ENCODE measurements at regions not wholly inside any gene's neighbourhood (a gene's known extent, or its start where the extent isn't known, plus 50 kb on each side); places are given as distances from the start of the nearest gene placed in this dataset.
"Not testable (repeated sequence)": the region's sequence is repeated elsewhere in the genome, so short reads cannot be mapped to it uniquely, and the experiment has no call there.

DNA sequence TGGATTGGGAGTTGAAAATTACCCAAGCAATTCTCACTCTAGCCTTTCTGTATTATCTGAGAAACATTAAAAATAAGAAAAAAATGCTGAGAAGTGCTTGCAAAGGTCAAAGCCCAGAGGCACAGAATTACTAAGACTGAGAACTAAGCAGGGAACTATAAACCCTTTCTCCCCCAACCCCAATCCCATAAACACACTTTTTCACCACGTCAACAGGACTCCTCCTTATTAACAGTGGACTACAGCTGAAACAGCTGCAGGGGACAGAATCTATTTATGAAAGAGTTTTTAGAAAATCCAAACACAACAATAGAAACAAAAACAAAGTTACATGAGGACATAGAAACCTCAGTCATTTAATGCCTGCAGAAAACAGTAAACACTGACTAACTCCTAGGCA is 984.1 kb downstream of the TRAM1L1 start:
- DNase-seq, result no peak

DNA sequence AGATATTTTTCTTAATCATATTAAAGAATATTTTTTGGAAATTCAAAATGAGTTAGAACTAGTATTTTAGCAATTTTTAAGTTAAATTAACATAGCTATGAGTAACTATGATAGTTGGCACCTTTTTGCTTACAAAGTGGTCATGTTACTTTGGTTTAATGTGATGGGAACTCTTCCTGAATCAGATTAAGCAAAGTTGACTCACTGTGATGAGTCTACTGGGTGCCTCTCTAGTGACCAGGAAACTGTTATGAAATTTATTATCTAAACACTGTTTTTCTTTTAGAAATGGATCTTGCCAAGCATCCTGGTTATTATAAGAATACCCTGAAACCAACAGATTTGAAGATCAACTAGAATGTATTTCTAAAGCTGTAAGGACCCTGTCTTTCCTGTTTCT is 985.8 kb downstream of the TRAM1L1 start:
- no peak for DNase-seq

DNA sequence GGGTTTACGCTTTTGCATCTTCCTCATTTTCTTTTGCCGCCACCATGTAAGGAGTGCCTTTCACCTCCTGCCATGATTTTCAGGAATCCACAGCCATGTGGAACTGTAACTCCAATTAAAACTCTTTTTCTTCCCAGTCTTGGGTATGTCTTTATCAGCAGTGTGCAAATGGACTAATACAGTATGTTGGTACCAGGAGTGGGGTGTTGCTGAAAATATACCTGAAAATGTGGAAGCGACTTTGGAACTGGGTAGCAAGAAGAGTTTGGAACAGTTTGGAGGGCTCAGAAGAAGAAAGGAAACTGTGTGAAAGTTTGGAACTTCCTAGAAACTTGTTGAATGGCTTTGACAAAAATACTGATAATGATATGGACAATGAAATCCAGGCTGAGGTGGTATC is 983.9 kb upstream of the NDST4 start:
- DNase-seq, result not testable (repeated sequence)

DNA sequence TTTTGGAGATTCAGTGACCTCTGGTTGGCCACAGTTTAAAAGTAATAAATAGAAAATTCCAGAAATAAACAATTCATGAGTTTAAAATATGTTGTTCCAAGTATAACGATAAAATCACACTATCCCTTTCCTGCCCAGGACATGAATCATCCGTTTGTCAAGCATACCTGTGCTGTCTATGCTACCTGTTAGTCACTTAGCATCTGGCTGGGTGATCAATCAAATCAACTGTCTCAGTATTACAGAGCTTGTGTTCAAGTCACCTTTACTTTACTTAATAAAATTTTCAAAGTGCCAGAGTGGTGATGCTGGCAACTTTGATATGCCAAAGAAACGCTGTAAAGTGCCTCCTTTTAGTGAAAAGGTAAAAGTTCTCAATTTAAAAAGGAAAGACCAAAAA is 979.5 kb upstream of the NDST4 start:
- DNase-seq, result no peak

DNA sequence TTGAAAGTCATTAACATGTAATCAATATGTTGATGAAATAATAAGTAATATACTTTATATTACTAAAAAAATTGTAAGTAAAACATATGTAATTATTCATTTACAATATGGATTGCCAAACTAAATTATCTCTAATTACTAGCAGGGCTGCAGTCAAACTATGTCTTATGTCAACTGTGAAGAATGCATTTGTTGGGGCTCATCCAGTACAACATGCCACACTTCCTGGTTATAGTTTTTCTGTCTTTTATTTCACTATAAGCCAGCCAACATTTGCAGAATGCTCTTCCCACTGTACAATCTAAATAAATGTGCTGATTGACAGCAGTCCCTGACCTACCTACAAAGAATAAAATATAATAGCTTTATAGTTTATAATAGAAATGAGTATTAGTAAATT is 975.4 kb upstream of the NDST4 start:
- DNase-seq, result no peak

DNA sequence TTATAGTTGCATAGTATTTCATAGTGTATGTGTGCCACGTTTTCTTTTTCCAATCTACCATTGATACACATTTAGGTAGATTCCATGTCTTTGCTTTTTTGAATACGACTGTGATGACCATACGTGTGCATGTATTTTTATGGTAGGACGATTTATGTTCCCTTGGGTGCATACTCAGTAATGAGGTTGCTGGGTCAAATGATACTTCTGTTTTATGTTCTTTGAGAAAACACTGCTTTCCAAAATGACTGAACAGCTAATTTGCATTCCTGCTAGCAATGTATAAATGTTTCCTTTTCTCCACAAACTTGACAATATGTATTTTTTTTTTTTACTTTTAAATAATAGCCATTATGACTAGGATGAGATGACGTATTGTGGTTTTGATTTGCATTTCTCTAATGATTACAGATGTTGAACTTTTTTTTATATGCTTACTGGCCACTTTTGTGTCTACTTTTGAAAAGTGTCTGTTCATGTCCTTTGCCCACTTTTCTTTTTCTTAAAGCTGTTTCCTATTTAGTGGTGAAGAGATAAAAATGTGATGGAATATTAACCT is 969.5 kb upstream of the NDST4 start:
- DNase-seq, result no peak

DNA sequence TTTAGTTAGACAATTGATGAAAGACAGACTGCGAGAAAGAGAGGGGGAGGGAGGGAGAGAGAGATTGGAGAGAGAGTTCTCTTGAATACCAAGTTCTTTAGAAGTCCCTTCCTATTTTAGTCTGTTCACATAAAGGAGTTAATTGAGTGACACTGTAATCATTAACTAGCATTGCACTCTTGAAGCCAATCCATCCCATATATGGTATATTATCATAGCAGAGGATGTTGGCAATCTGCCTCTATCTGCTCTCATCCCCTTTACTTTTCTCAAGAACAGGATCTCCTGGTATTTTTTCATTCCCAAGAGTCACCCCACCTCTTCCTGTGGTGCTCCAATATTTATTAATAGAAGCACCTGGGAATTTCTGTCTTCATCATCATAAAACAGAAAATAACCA is 959.6 kb upstream of the NDST4 start:
- DNase-seq, result no peak

DNA sequence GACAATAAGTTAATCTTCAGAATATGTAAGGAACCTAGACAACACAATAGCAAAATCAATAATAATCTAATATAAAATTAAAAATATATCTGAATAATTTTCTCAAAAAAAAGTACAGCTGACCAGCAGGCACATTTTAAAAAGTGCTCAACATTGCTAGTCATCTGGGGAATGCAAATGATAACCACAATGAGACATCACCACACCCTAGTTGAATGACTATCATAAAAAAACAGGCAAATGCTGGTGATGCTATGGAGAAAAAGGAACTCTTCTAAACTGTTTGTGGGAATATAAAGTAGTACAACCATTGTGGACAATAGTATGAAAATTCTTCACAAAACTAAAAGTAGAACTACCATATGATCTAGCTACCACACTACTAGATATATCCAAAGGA is 956.9 kb upstream of the NDST4 start:
- no peak for DNase-seq

DNA sequence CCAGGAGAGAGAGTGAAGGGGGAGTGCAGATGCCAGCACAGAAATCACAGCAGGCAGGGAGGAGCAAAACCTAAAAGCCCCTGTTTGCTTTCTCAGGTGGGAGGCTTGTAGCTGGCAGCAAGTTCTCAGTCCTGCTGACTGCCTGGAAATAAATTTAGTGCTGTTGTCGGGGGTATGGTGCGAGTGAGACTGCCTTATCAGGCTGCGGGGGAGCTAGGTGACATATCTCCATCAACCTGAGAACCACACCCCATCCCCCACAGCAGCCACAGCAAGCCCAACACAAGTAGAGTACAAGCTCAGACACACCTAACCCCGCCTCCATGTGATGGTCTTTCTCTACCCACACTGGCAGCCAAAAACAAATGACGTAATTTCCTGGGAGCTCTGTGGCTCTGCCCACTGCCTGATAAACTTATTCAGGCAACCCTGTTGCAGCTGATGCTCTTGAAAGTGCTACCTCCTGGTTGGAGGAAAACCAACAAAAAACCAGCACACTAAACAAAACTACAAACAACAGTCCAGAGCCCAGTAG is 953.4 kb upstream of the NDST4 start:
- no peak for DNase-seq

DNA sequence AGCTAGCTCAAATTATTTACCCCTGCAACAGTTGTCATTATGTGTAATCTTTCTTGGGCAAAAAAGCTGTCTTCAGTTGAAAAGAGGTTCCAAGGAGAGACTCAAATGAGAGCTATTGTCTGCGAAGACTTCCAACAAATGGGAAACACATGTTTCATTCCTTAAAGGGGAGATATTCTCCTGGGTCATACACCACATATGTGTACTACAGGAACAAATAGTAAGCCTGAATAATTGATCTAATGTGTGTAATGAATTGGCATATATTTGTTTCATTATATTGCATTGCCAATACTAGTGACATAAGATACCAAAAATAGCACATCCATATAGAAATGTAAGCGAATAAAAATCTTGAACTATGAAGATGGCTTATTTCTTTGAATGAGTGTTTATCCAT is 950.9 kb upstream of the NDST4 start:
- no peak for DNase-seq

DNA sequence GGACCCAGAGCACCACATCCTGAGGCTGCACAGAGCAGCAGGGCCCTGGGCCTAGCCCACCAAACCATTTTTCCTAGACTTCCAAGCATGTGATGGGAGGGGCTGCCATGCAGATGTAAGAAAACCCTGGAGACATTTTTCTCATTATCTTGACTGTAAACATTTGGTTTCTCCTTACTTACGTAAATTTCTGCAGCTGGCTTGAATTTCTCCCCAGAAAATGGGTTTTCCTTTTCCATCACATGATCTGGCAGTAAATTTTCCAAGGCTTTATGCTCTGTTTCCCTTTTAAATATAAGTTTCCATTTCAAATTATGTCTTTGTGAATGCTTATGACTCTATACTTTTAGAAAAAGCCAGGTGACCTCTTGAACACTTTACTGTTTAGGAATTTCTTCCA is 945.9 kb upstream of the NDST4 start:
- DNase-seq, result no peak

DNA sequence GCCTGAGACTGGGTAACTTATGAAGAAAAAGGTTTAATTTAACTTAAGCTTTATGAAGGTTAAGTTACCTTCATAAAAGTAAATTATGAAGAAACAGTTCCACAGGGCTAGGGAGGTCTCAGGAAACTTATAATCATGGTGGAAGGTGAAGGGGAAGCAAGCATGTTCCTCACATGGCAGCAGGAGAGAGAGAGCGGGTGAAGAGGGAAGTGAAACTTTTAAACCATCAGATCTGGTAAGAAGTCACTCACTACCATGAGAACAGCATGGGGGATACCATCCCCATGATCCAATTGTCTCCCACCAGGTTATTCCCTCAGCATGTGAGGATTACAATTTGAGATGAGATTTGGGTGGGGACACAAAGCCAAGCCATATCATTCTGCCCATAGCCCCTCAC is 944.7 kb upstream of the NDST4 start:
- no peak for DNase-seq

DNA sequence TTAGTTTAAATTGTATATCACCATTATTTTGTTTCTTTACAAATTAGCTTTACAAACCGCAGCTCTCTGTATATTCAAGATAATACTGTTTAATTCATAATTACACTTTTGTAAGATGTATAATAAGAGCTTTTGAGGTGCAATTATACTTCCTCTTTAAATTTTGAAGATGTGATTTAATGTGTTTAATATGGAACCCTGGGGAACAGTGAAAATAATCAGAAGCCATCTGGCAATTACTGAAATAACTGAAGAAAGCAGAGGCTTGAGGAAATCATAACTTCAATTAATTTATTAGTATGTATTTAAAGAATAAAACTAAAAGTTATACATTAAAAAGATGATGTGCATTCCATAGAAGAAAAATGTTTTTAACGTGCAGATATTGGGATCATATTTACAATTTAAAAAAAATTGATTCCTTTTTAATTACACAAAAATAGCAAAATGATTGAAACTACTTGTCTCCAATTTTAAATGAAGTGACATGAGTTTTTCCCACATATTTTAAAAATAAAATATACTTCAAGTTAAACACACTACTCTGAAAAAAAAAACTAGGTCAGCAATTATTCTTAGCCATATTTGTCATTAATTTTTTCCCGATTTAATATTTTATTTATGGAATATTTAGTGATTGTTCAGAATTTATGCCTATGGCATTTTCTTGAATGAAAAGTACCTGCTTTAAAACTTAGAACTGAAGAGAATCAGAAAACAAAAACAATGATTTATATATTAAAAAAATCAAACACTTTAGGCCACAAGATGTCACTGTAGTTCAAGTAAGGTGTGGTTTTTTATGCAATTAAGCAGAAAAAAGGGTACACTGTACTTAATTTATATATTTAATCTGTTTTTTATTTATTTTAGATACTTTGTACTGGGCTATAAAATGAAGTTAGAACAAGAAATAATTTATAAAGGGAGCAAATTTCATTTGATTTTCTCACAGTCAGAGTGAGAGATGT is 942.7 kb upstream of the NDST4 start:
- DNase-seq, result no peak

DNA sequence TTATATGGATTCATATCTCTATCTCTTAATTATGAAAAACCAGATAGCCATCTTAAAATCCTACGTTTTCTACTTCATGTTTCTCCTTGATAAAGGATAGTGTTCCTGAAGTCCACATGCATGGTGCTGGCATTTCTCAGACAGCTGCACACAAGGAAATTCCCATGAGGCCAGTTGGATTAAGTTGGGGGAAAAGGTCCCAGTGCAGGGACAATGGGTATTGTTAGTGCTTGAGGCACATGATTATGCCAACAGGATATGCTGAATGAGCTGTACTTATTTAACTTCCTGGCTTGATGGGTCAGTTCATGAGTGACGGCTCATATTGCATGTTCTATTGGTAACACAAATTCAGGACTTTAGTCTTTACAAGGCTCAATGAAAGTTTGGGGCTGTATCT is 913.9 kb upstream of the NDST4 start:
- no peak for DNase-seq

DNA sequence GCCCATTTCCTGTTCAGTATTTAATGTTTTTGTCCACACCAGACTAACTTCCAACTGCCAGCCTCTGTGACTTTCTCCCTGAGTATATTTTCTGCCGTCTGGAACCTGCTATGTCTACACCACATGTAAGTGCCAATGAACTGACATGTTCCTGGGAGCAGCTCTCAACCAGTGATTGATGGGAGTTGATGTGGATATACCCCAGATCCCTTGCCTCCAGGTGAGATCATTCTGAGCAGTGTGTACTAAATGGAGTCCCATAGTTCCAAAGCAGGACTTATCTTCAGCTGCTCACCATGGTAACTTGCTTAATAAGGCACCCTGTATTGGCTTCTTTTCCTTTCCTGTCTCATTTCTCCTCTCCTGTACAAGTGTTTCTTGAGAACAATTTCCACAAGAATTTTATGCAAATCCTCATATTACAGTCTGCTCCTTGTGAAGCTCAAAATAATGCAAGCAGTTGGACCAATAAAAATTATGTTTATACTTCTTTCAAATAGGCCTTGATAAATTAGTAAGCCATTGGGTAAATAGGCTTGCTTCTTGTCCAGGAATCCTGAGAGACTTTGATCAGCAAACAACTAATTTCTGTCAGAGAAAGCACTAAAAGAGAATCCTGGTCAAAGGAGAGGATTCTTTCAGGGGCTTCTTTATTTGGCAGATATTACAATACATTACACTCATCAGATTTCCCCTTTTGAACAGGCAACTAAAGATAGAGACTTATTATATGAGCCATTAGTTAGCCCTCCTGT is 911.7 kb upstream of the NDST4 start:
- no peak for DNase-seq

DNA sequence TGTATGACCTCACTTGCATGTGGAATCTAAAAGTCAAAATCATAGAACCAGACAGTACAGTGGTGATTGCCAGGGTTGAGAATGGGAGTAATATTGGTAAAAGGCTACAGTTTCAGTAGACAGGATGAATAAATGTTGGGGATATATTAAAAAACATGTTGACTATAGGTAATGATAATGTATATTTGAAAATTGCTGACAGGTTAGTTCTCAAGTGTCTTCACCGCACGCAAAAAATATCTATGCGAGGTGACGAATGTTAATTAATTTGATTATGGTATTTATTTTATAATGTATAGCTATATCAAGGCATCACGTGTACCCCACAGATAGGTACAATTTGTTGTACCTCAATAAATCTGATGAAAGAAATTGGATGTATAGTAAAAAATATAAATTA is 909.6 kb upstream of the NDST4 start:
- DNase-seq, result no peak

DNA sequence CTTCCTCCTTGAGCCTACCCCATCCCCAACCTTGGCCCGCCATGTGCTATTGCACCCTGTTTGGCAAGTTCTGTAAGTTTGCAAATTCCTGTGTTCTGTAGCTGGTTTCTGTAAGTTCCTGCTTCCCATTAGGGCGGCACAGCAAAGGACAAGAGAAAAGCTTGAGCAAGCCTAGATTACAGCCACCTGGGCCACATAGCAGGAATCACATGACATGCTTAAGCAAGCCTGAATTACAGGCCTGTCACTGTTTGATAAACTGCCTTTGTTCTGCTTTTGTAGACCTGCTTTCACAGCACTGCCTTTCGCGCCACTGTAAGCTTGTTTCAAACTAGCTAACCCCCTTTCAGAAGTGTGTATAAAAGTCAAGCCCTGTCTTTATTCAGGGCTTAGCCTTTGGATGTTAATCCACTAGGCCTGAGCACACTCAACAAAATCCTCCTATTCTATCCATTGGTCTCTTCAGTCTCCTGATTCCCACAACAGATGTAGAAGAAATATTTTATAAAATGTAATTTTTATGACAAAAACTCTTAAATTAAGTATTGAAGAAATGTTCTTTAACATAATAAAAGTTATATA is 906.8 kb upstream of the NDST4 start:
- DNase-seq, result no peak

DNA sequence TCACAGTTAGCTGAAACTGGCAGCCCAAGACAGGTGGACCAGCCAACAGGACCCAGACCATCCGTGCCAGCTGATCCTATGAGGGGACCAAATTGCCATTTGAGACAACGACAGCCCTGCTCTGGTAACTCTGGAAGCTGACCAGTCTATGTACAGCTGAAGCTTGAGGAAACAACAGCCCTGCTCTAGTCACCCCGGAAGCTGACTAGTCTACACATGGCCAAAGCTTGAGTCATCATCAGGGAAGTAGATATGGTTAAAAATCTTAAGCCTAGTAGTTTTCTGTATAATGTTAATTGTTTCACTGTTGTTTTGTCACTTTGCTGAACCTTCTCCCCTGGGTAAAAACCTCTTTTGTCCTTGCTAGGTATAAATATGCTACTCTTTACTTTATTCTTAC is 905.4 kb upstream of the NDST4 start:
- DNase-seq, result no peak

DNA sequence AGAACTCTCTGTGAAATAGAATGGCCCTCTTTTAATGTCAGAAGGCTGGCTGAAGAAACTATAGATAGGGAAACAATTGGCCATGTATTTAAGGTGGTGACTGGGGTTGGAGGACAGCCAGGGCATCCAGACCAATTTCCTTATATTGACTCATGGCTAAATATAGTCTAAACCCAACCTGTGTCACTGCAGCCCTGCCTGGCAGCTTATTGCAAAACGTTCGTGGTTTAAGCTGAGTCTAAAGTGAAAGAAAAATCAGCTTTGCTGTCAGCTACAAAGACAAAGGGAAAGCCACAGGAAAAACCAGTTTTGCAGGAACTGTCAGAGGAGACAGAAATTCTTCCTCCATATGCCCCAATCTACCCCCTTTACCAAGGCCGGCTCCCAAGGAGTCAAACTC is 902.8 kb upstream of the NDST4 start:
- DNase-seq, result no peak

DNA sequence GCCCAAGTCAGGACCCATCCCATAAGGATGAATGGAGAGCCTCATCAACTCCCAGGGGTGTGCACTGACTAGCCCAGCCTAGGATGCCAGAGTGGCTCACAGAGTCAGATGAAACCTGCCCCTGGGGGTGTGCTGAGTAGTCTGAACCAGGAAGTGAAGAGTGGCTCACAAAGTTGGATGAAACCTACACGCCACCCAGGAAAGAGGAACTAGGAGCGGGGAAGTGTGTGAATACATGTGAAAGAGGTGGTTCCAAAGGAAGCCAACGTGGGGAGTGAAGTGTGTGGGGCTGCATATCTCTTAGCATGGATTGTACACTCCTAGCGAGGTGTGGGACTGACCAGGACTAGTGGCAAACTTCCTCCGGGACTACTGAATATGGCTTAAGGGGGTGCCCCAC is 902.1 kb upstream of the NDST4 start:
- DNase-seq, result no peak

DNA sequence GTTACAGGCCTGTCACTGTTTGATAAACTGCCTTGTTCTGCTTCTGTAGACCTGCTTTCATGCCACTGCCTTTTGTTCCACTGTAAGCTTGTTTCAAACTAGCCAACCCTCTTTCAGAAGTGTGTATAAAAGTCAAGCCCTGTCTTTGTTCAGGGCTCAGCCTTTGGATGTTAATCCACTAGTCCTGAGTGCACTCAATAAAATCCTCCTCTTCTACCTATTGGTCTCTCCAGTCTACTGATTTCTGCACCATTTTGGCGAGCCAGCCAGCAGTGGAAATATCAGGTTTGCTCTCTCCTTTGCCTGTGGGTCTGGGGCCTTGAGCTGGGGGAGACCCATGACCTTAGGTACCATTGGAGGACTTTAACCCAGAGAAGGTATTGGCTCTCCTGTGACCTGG is 901.6 kb upstream of the NDST4 start:
- DNase-seq, result no peak

DNA sequence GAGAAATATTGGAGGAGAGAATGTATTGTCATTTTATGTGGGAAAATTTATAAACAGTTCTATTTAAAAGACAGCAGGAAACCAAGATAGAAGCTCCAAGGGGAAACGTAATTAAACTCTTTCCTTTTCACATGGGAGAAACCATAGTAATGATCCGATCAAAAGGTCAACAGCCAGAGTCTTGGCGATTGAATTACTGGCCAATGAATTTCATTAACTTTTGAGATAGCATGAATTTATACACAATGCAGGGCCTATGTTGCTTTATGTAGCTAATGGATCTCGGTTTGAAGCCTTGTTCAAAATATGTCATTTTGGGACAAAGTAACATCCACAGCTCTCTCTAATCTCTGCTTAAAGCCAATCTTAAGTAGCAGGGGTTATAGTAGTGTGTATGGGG is 897.5 kb upstream of the NDST4 start:
- DNase-seq, result no peak

DNA sequence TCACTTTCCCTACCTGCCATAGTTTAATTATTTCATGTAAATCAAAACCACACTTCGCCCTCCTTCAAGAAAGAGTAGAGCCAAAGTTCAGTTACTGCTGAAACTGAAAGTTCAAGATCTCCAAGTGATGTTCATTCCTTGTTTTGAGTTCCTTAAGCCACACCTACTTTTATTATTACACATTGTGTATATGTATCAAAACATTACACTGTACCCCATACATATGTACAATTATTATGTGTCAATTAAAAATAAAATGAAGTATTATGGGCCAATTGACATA is 892.3 kb upstream of the NDST4 start:
- DNase-seq, result no peak
